Keratinocyte (primary cell): ENCODE measurements at regions not wholly inside any gene's neighbourhood (a gene's known extent, or its start where the extent isn't known, plus 50 kb on each side); places are given as distances from the start of the nearest gene placed in this dataset.

ENCODE experiments used
- DNase-seq: peaks from one replicate; pipeline ENCODE4 v3.0.0-alpha.2; 2011; ENCODE audit warnings: low read depth, missing footprints, low spot score
- FAIRE-seq: peaks from 2 replicates; lab custom pipeline; 2011; peaks lifted over from hg19 to GRCh38; lab: Jason Lieb, UNC
- H2AFZ ChIP-seq: 2 replicates; pipeline ENCODE4 v1.6.0; 2012; ENCODE audit warnings: low read length, control low read depth, inconsistent platforms; ENCODE audit not compliant: control insufficient read depth
- H3K27ac ChIP-seq: 2 replicates; pipeline ENCODE4 v1.5.1; 2011; ENCODE audit warnings: low read length; ENCODE audit not compliant: control insufficient read depth, insufficient read depth
- H3K27me3 ChIP-seq: 3 replicates; pipeline ENCODE4 v1.6.0; 2011; ENCODE audit warnings: low read length; ENCODE audit not compliant: control insufficient read depth, insufficient read depth; ENCODE audit errors: extremely low read depth
- H3K36me3 ChIP-seq, 2 experiments: 2 replicates in 1 of 2; 3 replicates in 1 of 2; pipeline ENCODE4 v1.5.1; 2011; ENCODE audit warnings: low read length in 2 of 2, mild to moderate bottlenecking in 1 of 2; ENCODE audit not compliant: control insufficient read depth in 2 of 2, insufficient read depth in 2 of 2; ENCODE audit errors: extremely low read depth in 1 of 2
- H3K4me1 ChIP-seq: 3 replicates; pipeline ENCODE4 v1.5.1; 2011; ENCODE audit warnings: low read length; ENCODE audit not compliant: control insufficient read depth, insufficient read depth; ENCODE audit errors: extremely low read depth
- H3K4me2 ChIP-seq: 3 replicates; pipeline ENCODE4 v1.6.0; 2011; ENCODE audit warnings: low read depth, low read length; ENCODE audit not compliant: control insufficient read depth, insufficient read depth; ENCODE audit errors: extremely low read depth
- H3K4me3 ChIP-seq, 3 experiments: fragments of 200-600 bp in 1 of 3; sonication (generic) in 1 of 3; 2 replicates in 2 of 3; 3 replicates in 1 of 3; pipeline ENCODE4 v1.5.1; 2011 to 2016; ENCODE audit warnings: low read length in 3 of 3, mild to moderate bottlenecking in 3 of 3, control low read depth in 2 of 3, inconsistent platforms in 1 of 3, low read depth in 1 of 3, mixed read lengths in 1 of 3, mixed run types in 1 of 3, moderate library complexity in 1 of 3; ENCODE audit not compliant: control insufficient read depth in 2 of 3, insufficient read depth in 2 of 3; ENCODE audit errors: extremely low read depth in 1 of 3
- H3K79me2 ChIP-seq: 2 replicates; pipeline ENCODE4 v1.6.0; 2012; ENCODE audit warnings: low read length; ENCODE audit not compliant: control insufficient read depth, insufficient read depth
- H3K9ac ChIP-seq: 3 replicates; pipeline ENCODE4 v1.6.0; 2011; ENCODE audit warnings: low read length; ENCODE audit not compliant: control insufficient read depth, insufficient read depth; ENCODE audit errors: extremely low read depth
- H3K9me1 ChIP-seq: 3 replicates; pipeline ENCODE4 v1.6.0; 2011; ENCODE audit warnings: low read length; ENCODE audit not compliant: control insufficient read depth, insufficient read depth; ENCODE audit errors: extremely low read depth
- H3K9me3 ChIP-seq: 2 replicates; pipeline ENCODE4 v1.5.1; 2012; ENCODE audit warnings: low read depth, low read length; ENCODE audit not compliant: control insufficient read depth
- H4K20me1 ChIP-seq: 3 replicates; pipeline ENCODE4 v1.6.0; 2011; ENCODE audit warnings: low read length; ENCODE audit not compliant: control insufficient read depth, insufficient read depth; ENCODE audit errors: extremely low read depth
- EZH2 ChIP-seq: IDR thresholded peaks from one replicate; pipeline ENCODE4 v1.6.1; 2012; ENCODE audit warnings: inconsistent platforms, mild to moderate bottlenecking, low read length, moderate library complexity
- dilution Hi-C: fragments of 300-500 bp; cut with MboI; formaldehyde crosslinking; loops from one replicate; pipeline ENCODE4 v1.7.0; 2020; ENCODE audit warnings: low sequenced_read_pairs; ENCODE audit not compliant: extremely low pct_ligation_motif_present
- TF ChIP-seq, protein P1 (sequence below), 3 experiments: IDR thresholded peaks in 1 of 3; conservative IDR thresholded peaks in 1 of 3; optimal IDR thresholded peaks in 1 of 3; 2 replicates in 2 of 3; 3 replicates in 1 of 3; pipeline versions ENCODE3 to v1.5.1; 2011; ENCODE audit warnings: low read length in 3 of 3, mild to moderate bottlenecking in 3 of 3, moderate library complexity in 2 of 3, control low read depth in 1 of 3, inconsistent platforms in 1 of 3; ENCODE audit not compliant: insufficient read depth in 2 of 3; ENCODE audit errors: extremely low read depth in 1 of 3

DNA sequence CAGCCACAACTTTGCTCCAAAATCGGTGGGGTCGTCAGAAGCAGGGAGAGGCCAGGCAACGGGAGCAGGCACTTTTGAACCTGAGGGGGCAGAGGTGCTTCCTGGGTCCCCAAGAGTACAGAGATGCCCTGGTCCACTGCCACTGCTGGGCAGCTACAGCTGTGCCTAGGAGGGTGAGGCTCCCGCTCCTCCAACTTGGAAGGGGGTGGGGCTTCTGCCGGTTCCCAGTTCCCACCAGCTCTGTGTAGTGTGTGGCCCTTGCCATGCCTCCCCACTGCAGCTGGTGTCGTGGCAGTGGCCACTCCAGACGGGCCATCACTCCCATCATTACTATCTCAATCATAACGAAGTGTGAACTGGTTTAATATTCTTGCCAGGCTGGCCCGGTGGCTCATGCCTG lies 1496.3 kb downstream of the PCDH7 start:
- Histone ChIP-seq H3K4me1 (no peaks in the 10 kb centered on the region), H3K9me1 (no peaks in the 10 kb centered on the region), H2AFZ (no peak overlapping the region), H4K20me1 (no peaks in the 10 kb centered on the region), H3K36me3 (no peaks in the 10 kb centered on the region), H3K27me3 (no peaks in the 10 kb centered on the region), H3K9me3 (no peaks in the 10 kb centered on the region), H3K4me2 (no peak overlapping the region), H3K9ac (no peak overlapping the region), H3K27ac (no peak overlapping the region), H3K4me3 (no peak overlapping the region), H3K79me2 (no peaks in the 10 kb centered on the region)
- dilution Hi-C loops, result no loop called here
- no peak for TF ChIP-seq EZH2
- TF ChIP-seq, protein P1, sequence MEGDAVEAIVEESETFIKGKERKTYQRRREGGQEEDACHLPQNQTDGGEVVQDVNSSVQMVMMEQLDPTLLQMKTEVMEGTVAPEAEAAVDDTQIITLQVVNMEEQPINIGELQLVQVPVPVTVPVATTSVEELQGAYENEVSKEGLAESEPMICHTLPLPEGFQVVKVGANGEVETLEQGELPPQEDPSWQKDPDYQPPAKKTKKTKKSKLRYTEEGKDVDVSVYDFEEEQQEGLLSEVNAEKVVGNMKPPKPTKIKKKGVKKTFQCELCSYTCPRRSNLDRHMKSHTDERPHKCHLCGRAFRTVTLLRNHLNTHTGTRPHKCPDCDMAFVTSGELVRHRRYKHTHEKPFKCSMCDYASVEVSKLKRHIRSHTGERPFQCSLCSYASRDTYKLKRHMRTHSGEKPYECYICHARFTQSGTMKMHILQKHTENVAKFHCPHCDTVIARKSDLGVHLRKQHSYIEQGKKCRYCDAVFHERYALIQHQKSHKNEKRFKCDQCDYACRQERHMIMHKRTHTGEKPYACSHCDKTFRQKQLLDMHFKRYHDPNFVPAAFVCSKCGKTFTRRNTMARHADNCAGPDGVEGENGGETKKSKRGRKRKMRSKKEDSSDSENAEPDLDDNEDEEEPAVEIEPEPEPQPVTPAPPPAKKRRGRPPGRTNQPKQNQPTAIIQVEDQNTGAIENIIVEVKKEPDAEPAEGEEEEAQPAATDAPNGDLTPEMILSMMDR (optimal IDR thresholded peaks at IDR 0.05 in 1 of 3, IDR thresholded peaks at IDR 0.05 in 1 of 3, conservative IDR thresholded peaks at IDR 0.05 in 1 of 3; ENCODE audit: extremely low read depth in 1 of 3, insufficient read depth in 2 of 3, low read length in 3 of 3), result no peak
- DNase-seq (no peak), FAIRE-seq (no peak)

DNA sequence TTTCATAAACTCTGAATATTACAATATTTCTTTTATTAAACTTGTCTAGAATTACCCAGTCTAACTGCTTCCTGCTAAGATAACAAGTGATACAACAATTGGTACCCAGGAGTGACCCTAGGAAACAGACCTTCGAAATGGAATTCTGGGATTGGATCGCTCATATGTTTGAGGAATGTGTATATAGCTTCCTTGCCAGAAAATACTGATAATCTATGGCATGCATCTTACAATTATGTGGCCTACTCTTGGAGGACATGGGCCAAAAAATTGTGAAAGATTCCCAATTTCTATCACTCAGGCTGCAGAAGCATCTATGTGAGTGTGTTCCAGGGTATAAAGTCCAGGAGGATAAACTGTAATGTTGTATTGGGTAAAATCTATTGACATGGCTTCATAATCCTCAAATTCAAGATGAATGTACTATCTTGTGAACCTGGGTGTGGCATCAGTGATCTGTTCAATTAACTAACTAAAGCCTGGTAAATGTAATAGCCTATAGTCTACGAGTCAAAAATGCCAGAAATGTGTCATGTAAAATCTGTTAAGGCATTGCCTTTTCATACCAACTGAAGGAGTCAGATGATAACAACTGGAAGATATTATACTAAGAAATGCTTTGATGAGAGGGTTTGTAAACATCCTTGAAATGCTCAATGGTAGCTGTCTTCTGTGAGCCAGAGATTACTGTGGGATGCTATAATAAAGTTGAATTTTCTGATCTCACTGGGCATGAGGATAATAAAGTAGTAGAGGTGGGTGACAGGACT lies 1499.3 kb downstream of the PCDH7 start:
- no peaks in the 10 kb centered on the region for H3K27me3 ChIP-seq
- H3K9me3 ChIP-seq, result no peaks in the 10 kb centered on the region
- no peak overlapping the region for H3K4me3 ChIP-seq
- TF ChIP-seq, protein P1 (optimal IDR thresholded peaks at IDR 0.05 in 1 of 3, IDR thresholded peaks at IDR 0.05 in 1 of 3, conservative IDR thresholded peaks at IDR 0.05 in 1 of 3; ENCODE audit: extremely low read depth in 1 of 3, insufficient read depth in 2 of 3, low read length in 3 of 3), result no peak
- TF ChIP-seq EZH2, result no peak
- H3K9me1 ChIP-seq, result no peaks in the 10 kb centered on the region
- dilution Hi-C loops, result no loop called here
- H2AFZ ChIP-seq, result no peak overlapping the region
- DNase-seq, result no peak
- FAIRE-seq, result no peak
- H3K36me3 ChIP-seq, result no peaks in the 10 kb centered on the region
- no peaks in the 10 kb centered on the region for H4K20me1 ChIP-seq
- no peak overlapping the region for H3K4me2 ChIP-seq
- H3K9ac ChIP-seq, result no peak overlapping the region
- H3K4me1 ChIP-seq, result no peaks in the 10 kb centered on the region
- H3K27ac ChIP-seq, result no peak overlapping the region
- H3K79me2 ChIP-seq, result no peaks in the 10 kb centered on the region
